IMR-90 (cell line): ENCODE measurements at regions not wholly inside any gene's neighbourhood (a gene's known extent, or its start where the extent isn't known, plus 50 kb on each side); places are given as distances from the start of the nearest gene placed in this dataset.

Source experiments
- ATAC-seq: fragments of 200-7000 bp; cut with Tn5 transposase; 2 replicates; pipeline ENCODE4 v1.9.1; 2020; ENCODE audit warnings: low read depth, mild to moderate bottlenecking, moderate library complexity
- BruUV-seq: library from RNA; stranded (reverse); fragments of 400-500 nt; replicated peaks from 2 replicates; lab custom pipeline; 2021; lab: Mats Ljungman, UMichigan
- CTCF ChIA-PET: fragments of 300-600 bp; formaldehyde crosslinking; extraction: SDS; loops from one replicate; lab custom pipeline; 2021; ENCODE audit warnings: antibody characterized with exemption; lab: Yijun Ruan, JAX
- POLR2A ChIA-PET: fragments of 300-600 bp; sonication (Branson Sonifier 250); formaldehyde crosslinking; loops from one replicate; lab custom pipeline; 2022; ENCODE audit warnings: antibody characterized with exemption; ENCODE audit not compliant: unreplicated experiment; lab: Charles Lee
- DNase-seq: peaks from one replicate; pipeline ENCODE4 v3.0.0; 2013
- H2AFZ ChIP-seq: replicated peaks from 2 replicates; pipeline ENCODE3; 2013; ENCODE audit warnings: low read length, mild to moderate bottlenecking; ENCODE audit not compliant: poor library complexity
- H2AK5ac ChIP-seq: 2 replicates; pipeline ENCODE4 v1.6.1; 2013; ENCODE audit warnings: low read depth, low read length, inconsistent platforms
- H2AK9ac ChIP-seq: replicated peaks from 2 replicates; pipeline ENCODE3; 2013; ENCODE audit warnings: mild to moderate bottlenecking, low read depth, low read length, moderate library complexity; ENCODE audit not compliant: poor library complexity
- H2BK120ac ChIP-seq: 2 replicates; pipeline ENCODE4 v1.6.1; 2013; ENCODE audit warnings: low read depth, low read length, inconsistent platforms
- H2BK15ac ChIP-seq: 3 replicates; pipeline ENCODE4 v1.6.1; 2013; ENCODE audit warnings: low read depth, low read length, inconsistent platforms
- H2BK20ac ChIP-seq: 2 replicates; pipeline ENCODE4 v1.6.1; 2013; ENCODE audit warnings: low read depth, mild to moderate bottlenecking, inconsistent platforms, low read length, moderate library complexity
- H2BK5ac ChIP-seq: 2 replicates; pipeline ENCODE4 v1.6.1; 2013; ENCODE audit warnings: mild to moderate bottlenecking, low read depth, low read length, inconsistent platforms; ENCODE audit not compliant: poor library complexity, severe bottlenecking
- H3K14ac ChIP-seq: replicated peaks from 2 replicates; pipeline ENCODE4 v1.6.1; 2013; ENCODE audit warnings: low read depth, low read length, inconsistent platforms
- H3K18ac ChIP-seq: 2 replicates; pipeline ENCODE4 v1.6.1; 2013; ENCODE audit warnings: low read depth, low read length, control low read depth
- H3K23ac ChIP-seq: 2 replicates; pipeline ENCODE4 v1.6.1; 2013; ENCODE audit warnings: low read depth, low read length, inconsistent platforms
- H3K27ac ChIP-seq: 2 replicates; pipeline ENCODE4 v1.5.1; 2013; ENCODE audit warnings: mild to moderate bottlenecking, control low read depth, low read length; ENCODE audit not compliant: insufficient read depth
- H3K27me3 ChIP-seq: 2 replicates; pipeline ENCODE4 v1.6.1; 2013; ENCODE audit warnings: low read length; ENCODE audit not compliant: control insufficient read depth, insufficient read depth
- H3K36me3 ChIP-seq: 2 replicates; pipeline ENCODE4 v1.6.1; 2013; ENCODE audit warnings: low read length, mixed read lengths; ENCODE audit not compliant: control insufficient read depth, insufficient read depth
- H3K4ac ChIP-seq: 2 replicates; pipeline ENCODE4 v1.6.1; 2013; ENCODE audit warnings: low read depth, low read length, inconsistent platforms
- H3K4me1 ChIP-seq: 2 replicates; pipeline ENCODE4 v1.6.1; 2013; ENCODE audit warnings: low read length, mixed read lengths; ENCODE audit not compliant: control insufficient read depth, insufficient read depth
- H3K4me2 ChIP-seq: 2 replicates; pipeline ENCODE4 v1.6.1; 2013; ENCODE audit warnings: low read depth, mild to moderate bottlenecking, control low read depth, low read length, moderate library complexity
- H3K4me3 ChIP-seq: 2 replicates; pipeline ENCODE4 v1.5.1; 2013; ENCODE audit warnings: low read depth, mild to moderate bottlenecking, control low read depth, low read length, moderate library complexity; ENCODE audit not compliant: insufficient read depth
- H3K56ac ChIP-seq: 2 replicates; pipeline ENCODE4 v1.6.1; 2013; ENCODE audit warnings: low read length, inconsistent platforms; ENCODE audit not compliant: insufficient read depth; ENCODE audit errors: extremely low read depth
- H3K79me1 ChIP-seq, 2 experiments: 2 replicates each; pipeline ENCODE4 v1.6.1; 2013; ENCODE audit warnings: low read length in 2 of 2, inconsistent platforms in 1 of 2, low read depth in 1 of 2
- H3K9ac ChIP-seq: 2 replicates; pipeline ENCODE4 v1.6.1; 2013; ENCODE audit warnings: low read depth, low read length, control low read depth
- H3K9me1 ChIP-seq: 2 replicates; pipeline ENCODE4 v1.6.1; 2013; ENCODE audit warnings: low read length, inconsistent platforms; ENCODE audit not compliant: insufficient read depth
- H3K9me3 ChIP-seq: 2 replicates; pipeline ENCODE4 v1.6.1; 2013; ENCODE audit warnings: low read length; ENCODE audit not compliant: control insufficient read depth, insufficient read depth
- H4K20me1 ChIP-seq: 2 replicates; pipeline ENCODE4 v1.6.1; 2013; ENCODE audit warnings: low read length, inconsistent platforms; ENCODE audit not compliant: insufficient read depth
- H4K5ac ChIP-seq: 2 replicates; pipeline ENCODE4 v1.6.1; 2013; ENCODE audit warnings: mild to moderate bottlenecking, low read depth, low read length, control low read depth
- H4K8ac ChIP-seq, 2 experiments: 2 replicates each; pipeline ENCODE4 v1.6.1; 2013; ENCODE audit warnings: low read depth in 2 of 2, low read length in 2 of 2, control low read depth in 1 of 2, inconsistent platforms in 1 of 2
- H4K91ac ChIP-seq: 2 replicates; pipeline ENCODE4 v1.6.1; 2013; ENCODE audit warnings: low read depth, low read length, inconsistent platforms; ENCODE audit not compliant: insufficient read depth
- BHLHE40 ChIP-seq: fragments of 150-350 bp; IDR thresholded peaks from 2 replicates; pipeline ENCODE4 v1.6.1; 2016; ENCODE audit warnings: mild to moderate bottlenecking, low read depth, low read length
- CEBPB ChIP-seq: IDR thresholded peaks from 2 replicates; pipeline ENCODE4 v1.6.1; 2012; ENCODE audit warnings: low read depth, low read length, improper control_type of control experiment
- CHD1 ChIP-seq: IDR thresholded peaks from 2 replicates; pipeline ENCODE4 v1.6.1; 2012; ENCODE audit warnings: low read depth, low read length, improper control_type of control experiment
- CTCF ChIP-seq: conservative IDR thresholded peaks from 2 replicates; pipeline ENCODE4 v1.5.1; 2012; ENCODE audit warnings: mild to moderate bottlenecking, low read depth, low read length, improper control_type of control experiment
- ELK1 ChIP-seq: fragments of 150-350 bp; IDR thresholded peaks from 2 replicates; pipeline ENCODE4 v1.6.1; 2016; ENCODE audit warnings: low read depth, mild to moderate bottlenecking, low read length, moderate library complexity, borderline replicate concordance
- FOS ChIP-seq: fragments of 150-350 bp; IDR thresholded peaks from 2 replicates; pipeline ENCODE4 v1.6.1; 2016; ENCODE audit warnings: low read depth, low read length
- MAZ ChIP-seq: IDR thresholded peaks from 2 replicates; pipeline ENCODE4 v1.6.1; 2012; ENCODE audit warnings: low read depth, mild to moderate bottlenecking, low read length, improper control_type of control experiment, moderate library complexity, borderline replicate concordance
- MXI1 ChIP-seq: IDR thresholded peaks from 2 replicates; pipeline ENCODE4 v1.6.1; 2012; ENCODE audit warnings: low read depth, mild to moderate bottlenecking, low read length, moderate library complexity, borderline replicate concordance
- NFE2L2 ChIP-seq: fragments of 150-350 bp; IDR thresholded peaks from 2 replicates; pipeline ENCODE4 v1.6.1; 2016; ENCODE audit warnings: low read depth, mild to moderate bottlenecking, low read length
- RAD21 ChIP-seq: IDR thresholded peaks from 2 replicates; pipeline ENCODE4 v1.6.1; 2012; ENCODE audit warnings: low read length, improper control_type of control experiment
- SMC3 ChIP-seq: fragments of 150-350 bp; IDR thresholded peaks from 2 replicates; pipeline ENCODE4 v1.6.1; 2016; ENCODE audit warnings: low read depth, mild to moderate bottlenecking, antibody characterized with exemption, low read length, moderate library complexity
- USF2 ChIP-seq: fragments of 150-350 bp; IDR thresholded peaks from 2 replicates; pipeline ENCODE4 v1.6.1; 2017; ENCODE audit warnings: mild to moderate bottlenecking, antibody characterized with exemption, low read length, low read depth
- WGBS, 2 experiments: methylation state at CpG; one replicate each; pipeline versions ENCODE4 v1.1.5 to v1.1.7; 2013; ENCODE audit warnings: missing lambda C conversion rate in 2 of 2; ENCODE audit not compliant: insufficient read length in 1 of 2; ENCODE audit errors: extremely low coverage in 2 of 2; 5-methylcytosine and 5-hydroxymethylcytosine counted together
- dilution Hi-C: fragments of 300-500 bp; cut with HindIII; formaldehyde crosslinking; loops from one replicate; pipeline ENCODE4 v1.14.3; 2018; ENCODE audit warnings: low sequenced_read_pairs; ENCODE audit not compliant: unreplicated experiment
- in situ Hi-C: fragments of 300-500 bp; cut with MboI; formaldehyde crosslinking; loops from 3 replicates; pipeline ENCODE4 v1.14.3; 2019; ENCODE audit warnings: low sequenced_read_pairs, inconsistent platforms, mixed read lengths
- intact Hi-C: fragments of 100-400 bp; cut with micrococcal nuclease; formaldehyde crosslinking; loops from 2 replicates; pipeline ENCODE4 v1.10.0; 2022

GRCh38 chr16:85992779-85993178, 93.8 kb downstream of the IRF8 start:
- Histone ChIP-seq H3K27me3 (peaks cover 88% of the 10 kb centered on the region), H3K9ac (no peak overlapping the region), H3K9me1 (no peaks in the 10 kb centered on the region), H3K4me3 (no peak overlapping the region), H3K9me3 (peaks cover 3% of the 10 kb centered on the region; the same call in 1 of the 2 replicates), H2BK5ac (no peak overlapping the region), H2AK9ac (no peak overlapping the region), H2BK20ac (no peak overlapping the region), H3K18ac (no peak overlapping the region), H3K4me2 (no peak overlapping the region), H3K4ac (no peak overlapping the region), H2BK15ac (no peak overlapping the region), H2AFZ (no peak overlapping the region), H3K14ac (no peak overlapping the region), H3K27ac (no peak overlapping the region), H4K91ac (no peak overlapping the region), H3K4me1 (no peaks in the 10 kb centered on the region), H4K20me1 (no peaks in the 10 kb centered on the region), H2BK120ac (no peak overlapping the region), H3K79me1 (no peaks in the 10 kb centered on the region), H4K5ac (no peak overlapping the region), H2AK5ac (no peak overlapping the region), H3K36me3 (no peaks in the 10 kb centered on the region), H3K56ac (no peak overlapping the region), H3K23ac (no peak overlapping the region), H4K8ac (no peak overlapping the region)
- dilution Hi-C loops (no loop called here), in situ Hi-C loops (no loop called here), intact Hi-C loops (no loop called here)
- no TSS peak for BruUV-seq
- ChIA-PET CTCF (interaction anchor here (1.2 kb wide), 1 partner anchor 171 kb away, joined by 5 read pairs; no protein-coding TSS in a partner anchor), POLR2A (no interaction called here)
- no peak for TF ChIP-seq CEBPB
- TF ChIP-seq CTCF, result no peak
- TF ChIP-seq ELK1, result no peak
- TF ChIP-seq FOS, result no peak
- TF ChIP-seq SMC3, result no peak
- no peak for TF ChIP-seq MXI1
- no peak for TF ChIP-seq RAD21
- no peak for TF ChIP-seq USF2
- no peak for TF ChIP-seq CHD1
- no peak for TF ChIP-seq MAZ
- no peak for TF ChIP-seq NFE2L2
- TF ChIP-seq BHLHE40, result no peak
- DNase-seq (no peak), ATAC-seq (no peak)
- WGBS, 2 experiments, result no CpG with 5 or more reads among the region's 2 CpGs
